Superior temporal gyrus (tissue), 1 donor: ENCODE measurements at regions not wholly inside any gene's neighbourhood (a gene's known extent, or its start where the extent isn't known, plus 50 kb on each side); places are given as distances from the start of the nearest gene placed in this dataset.
"Not testable (repeated sequence)": the region's sequence is repeated elsewhere in the genome, so short reads cannot be mapped to it uniquely, and the experiment has no call there.

Experiments used
- DNase-seq: peaks from one replicate; pipeline ENCODE4 v3.0.0-alpha.2; 2016; ENCODE audit errors: extremely low spot score

DNA sequence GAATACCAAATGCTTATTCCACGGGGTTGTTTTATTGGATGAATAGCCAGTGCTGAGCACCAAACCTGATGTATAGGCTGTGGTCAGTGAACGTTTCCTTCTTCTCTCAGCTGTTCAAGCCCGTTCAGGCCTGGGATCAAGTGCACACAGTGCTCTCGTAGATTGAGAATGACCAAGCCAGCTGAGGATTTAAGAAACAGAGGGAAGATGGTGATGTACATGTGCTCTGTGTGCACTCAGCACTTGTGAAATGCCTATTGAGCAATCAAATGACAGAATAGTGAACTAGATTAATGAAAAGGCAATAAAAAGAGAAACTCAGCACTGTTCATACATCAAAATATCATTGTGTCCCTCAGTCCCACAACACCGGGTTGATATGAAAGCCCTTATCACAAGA lies 302.5 kb downstream of the BMPER start:
- DNase-seq, result no peak

DNA sequence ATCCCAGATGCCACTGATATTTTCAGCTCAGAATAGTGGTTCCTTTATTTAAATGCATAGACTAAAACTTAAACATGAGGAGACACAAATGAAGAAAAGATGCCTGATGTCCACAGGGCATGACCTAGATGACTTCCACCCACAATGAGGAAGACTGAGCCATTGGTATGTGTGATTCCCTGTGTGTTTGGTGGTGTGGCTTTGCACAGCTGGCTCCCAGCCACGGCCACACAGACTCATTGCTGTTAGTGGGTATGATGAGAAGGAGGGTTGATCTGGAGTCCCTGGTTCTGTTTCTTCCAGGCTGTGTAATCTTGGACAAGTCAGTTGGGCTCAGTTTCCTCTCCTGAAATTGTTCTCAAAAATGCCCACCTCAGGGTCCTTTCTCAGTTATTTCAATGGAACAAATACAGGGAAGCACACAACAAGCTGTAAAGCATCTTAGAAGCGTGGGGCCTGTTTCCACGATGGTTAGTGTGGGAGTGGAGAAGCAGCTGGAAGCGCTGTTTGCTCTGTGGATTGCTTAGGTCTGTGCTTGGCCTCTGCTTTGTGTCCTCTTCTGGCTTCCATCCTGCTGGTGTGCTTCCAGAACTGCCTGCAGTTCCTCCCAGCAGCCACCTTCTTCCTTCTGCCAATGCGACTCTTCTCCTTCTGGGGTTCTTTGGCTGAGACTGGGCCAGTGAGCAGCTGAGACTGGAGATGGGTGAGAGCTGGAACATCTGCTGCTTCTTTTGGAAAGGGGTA lies 303.7 kb downstream of the BMPER start:
- no peak for DNase-seq

DNA sequence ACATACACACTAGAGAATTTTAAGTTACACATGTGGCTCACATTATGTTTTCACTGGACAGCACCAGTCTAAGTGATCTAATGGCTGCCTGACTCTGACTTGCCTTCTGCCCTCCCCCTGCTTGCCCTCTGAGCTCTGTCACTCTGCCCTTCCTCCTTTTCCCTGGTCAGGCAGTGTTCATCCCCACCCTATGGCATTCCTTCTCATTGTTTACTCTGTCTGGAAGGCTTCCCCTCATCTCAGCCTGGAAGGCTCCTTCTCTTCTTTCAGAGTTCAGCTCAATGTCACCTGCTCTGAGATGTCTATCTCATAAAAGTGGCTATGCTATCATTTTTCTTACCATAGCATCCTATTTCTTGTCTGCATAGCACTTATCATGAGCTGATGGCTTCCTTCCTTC lies 305.7 kb downstream of the BMPER start:
- DNase-seq, result no peak

DNA sequence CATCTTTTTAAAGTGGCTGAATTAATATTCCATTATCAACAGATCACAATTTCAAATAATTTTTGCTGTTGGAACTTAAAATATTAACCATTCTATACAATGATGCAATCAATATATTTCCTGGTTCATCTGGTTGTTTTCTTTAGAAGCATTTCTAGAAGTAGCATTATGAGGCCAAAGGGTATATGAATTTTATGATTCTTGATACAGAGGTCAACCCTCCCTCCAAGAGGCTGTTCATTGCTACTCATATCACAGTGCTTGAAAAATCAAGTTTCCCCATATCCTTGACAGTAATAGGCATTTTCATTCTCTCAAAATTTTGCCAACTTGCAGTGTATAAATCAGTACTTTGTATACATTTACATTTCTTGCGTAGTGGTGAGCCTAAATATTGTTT lies 312.6 kb downstream of the BMPER start:
- no peak for DNase-seq

DNA sequence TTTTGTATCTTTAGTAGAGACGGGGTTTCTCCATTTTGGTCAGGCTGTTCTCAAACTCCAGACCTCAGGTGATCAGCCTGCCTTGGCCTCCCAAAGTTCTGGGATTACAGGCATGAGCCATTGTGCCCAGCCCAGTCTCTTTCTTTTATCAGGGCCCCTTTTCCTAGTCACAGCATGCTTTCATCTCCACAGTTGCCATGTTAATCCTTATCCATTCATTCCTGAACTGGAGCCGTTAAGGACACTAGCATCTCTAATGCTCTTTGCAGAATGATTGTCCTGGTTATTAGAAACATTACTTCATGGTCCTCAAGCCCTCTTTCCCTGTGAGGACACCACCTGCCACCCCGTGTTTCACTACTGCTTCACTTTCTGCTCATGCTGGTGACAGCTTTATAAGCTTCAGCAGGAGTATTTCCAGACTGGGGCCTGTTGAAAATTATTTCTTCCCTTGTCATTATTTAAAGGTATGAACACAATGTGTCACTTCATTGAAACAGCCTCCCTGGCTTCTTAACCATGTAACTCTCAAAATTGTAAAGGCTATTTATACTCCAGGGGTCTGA lies 313.9 kb downstream of the BMPER start:
- no peak for DNase-seq

DNA sequence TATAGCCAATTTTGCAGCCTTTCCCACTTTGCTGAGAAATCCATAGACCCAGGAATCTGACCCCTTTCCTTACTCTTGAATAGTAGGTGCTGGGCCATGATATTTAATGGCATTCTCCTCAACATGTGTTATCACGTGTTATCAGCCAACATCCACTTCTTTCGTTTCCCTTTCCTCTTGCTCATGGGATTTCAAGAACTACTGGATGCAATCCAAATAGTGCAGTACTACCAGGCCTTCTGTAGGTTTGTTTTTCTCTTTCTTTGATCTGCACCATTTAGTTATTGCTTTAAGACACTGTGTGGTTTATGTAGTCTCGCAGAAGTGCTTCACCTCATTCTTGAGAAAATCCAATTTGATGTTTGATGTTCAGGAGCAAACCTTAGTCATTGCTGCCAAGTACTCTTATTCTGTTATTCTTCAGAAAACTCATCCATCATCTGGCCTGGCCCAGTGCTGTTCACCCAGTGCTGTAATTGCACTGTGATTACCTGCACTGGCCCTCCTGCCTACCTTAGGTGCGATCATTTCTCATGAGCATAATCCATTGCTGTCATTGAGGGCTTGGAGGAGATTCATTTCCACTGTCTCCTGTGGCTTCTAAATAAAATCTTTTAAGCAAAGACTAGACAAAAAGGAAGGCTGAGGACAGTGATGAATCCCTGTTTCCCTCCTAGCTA lies 315.3 kb downstream of the BMPER start:
- DNase-seq, result no peak

DNA sequence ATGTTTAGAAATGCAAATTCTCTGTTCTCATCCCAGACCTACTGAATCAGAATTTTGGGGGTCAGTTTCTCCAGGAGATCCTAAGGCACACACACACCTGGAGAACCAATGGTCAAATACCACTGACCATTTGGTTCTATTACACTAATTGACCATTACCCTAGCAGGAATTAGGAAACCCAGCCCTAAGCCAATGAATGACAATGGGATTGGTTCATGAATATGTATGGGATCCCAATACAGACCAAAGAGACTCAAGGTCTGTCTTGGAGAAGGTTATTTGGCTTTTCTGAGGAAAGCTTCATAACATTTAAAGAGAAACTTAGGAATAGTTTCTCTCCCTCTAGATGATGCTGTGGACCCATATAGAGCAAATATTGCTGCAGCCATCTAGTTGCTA lies 317.0 kb downstream of the BMPER start:
- no peak for DNase-seq

DNA sequence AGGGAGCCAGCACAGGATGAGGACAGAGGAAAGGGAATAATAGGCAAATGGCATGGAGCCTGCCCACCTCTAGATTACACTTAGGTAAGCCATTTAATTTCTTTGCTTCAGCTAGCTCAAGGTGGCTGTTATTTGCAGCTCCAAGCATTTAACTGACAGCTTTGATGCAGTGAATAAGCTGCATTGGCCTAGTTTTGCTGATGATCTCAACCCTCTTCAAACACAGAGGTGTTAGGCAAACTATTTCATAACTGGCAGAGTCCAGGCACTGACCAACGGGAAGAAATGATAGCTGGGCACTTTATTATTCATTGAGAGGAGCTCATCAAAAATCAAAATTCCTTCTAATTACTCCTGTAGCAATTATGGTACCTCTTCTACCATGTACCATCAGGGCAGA lies 317.4 kb downstream of the BMPER start:
- no peak for DNase-seq

DNA sequence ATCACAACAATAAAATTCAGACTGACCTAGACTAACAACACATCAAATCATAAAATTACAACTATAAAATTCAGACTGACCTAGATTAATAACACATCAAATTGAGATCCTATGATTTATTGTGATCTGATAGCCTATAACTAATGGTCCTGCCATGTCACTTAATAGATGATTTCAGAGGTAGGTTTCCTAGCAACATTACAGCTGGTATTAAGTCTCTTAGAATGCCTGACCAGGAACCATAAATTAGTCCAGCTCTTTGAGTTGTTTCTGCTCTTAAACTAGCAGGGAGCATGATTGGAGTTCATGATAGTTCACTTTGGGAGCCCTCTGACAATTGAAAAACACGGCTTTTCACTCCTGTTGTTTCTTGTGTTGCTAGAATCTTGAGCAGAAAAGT lies 318.9 kb downstream of the BMPER start:
- DNase-seq, result no peak

DNA sequence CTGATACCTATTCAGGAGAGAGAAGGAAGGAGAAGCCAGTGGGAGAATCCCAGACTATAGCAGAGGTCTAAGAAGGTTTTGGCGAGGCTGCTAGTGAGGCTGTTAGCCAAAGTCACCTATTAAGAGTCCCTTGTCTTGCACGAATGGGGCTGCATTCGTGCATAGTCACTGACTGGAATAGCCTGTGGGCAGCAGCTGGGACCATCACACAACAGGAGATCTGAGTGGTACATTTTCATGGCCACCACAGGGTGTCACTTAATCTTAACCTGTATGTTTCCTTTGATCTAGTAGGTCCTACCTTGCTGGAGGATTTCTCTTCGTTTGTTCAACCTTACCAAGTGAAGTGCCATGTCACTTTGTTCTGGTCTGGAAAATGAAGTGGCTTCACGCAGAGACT lies 319.9 kb downstream of the BMPER start:
- DNase-seq, result no peak

DNA sequence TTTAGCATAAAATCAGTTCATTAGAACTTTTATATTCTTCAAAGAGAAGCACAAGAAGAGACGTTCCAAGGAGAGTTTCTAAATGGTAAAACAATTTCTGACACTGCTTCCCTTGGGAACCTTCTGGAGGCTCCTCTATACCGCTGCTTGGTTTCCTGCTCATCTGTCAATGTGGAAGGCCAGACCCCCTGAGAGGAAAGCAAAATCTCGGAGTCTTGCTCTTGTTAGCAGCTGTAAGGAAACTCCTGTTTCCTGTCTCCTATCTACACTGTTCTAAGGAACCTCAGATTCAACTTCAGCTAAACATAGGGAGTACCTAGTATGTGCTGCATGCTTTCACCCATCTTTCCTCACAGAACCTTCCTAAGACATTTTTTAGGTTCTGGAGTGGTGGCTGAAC lies 322.2 kb downstream of the BMPER start:
- no peak for DNase-seq

DNA sequence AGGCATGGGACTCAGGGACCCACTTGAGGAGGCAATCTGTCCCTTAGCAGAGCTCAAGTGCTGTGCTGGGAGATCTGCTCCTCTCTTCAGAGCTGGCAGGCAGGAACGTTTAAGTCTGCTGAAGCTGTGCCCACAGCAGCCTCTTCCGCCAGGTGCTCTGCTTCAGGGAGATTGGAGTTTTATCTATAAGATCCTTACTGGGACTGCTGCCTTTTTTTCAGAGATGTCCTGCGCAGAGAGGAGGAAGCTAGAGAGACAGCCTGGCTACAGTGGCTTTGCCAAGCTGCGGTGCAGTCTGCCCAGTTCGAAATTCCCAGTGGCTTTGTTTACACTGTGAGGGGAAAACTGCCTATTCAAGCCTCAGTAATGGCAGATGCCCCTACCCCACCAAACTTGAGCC lies 329.8 kb downstream of the BMPER start:
- not testable (repeated sequence) for DNase-seq

DNA sequence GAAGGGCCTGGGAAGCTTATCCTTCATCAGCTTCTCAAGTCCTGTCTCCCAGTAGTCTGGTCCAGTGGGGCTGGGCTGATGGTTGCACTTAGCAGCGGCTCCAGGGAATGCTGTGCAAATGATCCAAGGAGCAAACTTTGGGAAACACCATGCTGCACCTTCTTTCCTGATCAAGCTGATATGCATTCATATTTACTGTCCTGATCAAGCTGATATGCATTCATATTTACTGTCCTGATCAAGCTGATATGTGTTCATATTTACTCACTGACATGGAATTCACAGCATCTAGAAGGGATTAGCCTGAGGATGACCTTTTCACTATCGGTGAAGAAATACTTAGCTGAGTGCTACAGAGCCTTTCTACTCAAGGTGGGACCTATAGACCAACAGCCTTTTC lies 330.7 kb downstream of the BMPER start:
- DNase-seq, result no peak

DNA sequence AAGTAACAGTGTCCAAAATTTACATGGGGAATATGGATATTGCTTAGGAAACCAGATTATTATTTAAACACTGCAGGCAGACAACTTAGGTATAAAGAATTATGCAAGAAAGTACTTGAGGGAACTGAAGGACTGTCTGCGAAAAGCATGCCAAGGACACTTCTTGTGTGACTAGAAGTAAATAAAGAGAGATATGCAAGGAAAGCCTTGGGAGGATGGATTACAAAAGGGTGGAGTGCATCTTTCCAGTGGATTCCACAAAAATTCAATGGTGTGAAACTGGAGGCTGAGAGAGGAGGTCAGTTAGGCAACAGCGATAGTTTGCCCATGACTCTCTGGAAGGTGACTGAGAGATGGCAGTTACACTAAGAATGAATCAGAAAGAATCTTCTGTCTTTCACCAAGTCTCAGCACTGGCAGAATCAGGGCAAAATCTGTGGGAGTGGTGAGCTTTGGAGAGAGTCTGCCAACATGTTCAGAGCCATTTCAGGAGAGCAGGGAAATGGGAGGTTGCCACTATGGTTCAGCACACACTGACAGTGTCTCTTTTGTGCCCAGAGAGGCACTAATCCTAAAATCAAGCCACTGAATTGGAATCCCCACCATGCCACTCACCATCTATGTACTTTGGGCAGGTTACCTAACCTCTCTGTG lies 331.6 kb downstream of the BMPER start:
- no peak for DNase-seq

DNA sequence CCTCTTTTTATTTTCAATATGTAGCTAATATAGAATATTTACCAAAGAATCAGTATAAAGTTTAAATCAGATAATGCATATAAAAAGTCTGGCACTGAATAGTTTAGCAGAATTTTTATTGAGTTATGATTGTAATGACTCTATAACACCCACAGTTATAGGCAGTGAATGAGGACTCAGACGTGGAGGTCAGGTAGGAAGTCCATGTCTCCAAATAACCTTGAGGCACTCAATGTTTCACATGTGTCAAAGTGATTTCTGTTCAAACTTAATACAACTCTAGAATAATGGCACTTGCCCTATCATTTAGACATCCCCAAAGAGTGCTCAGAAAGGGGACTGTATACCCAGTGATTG lies 332.1 kb downstream of the BMPER start:
- no peak for DNase-seq

DNA sequence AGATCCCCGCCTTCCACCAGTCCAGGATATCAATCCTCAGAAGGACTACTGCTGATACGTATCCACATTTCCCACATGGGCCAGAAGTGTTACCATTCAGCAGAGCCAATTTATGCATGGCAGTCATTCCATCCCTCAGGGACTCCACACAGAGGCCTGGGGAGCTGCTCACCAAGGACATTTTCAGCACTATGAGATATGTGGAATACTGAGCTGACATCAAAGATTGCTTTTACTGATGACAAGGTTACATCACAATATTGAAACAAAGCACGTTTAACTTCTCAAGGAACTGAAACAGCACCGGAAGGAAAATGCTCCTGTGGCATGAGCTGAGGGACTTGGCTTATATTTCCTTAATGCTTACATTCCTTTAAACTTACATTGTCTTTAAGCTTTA lies 335.1 kb downstream of the BMPER start:
- no peak for DNase-seq

DNA sequence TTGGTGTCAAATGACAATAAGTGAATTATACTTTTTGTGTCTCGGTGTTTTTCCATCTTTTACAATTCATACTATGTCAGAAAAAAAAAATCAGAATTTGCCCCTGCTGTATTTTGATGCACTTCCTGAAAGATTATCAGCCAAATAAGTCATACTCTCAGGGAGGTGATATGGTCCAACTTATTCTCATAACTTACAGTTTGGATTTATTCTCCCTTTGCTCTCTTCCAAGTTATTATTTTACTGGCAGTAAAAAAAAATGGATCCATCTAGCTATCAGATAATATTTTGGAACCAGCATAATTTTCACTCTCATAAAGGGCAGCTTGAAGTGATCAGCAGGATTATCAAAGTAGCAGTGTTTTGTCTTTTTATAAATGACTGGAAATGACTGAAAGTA lies 337.1 kb downstream of the BMPER start:
- DNase-seq, result no peak

DNA sequence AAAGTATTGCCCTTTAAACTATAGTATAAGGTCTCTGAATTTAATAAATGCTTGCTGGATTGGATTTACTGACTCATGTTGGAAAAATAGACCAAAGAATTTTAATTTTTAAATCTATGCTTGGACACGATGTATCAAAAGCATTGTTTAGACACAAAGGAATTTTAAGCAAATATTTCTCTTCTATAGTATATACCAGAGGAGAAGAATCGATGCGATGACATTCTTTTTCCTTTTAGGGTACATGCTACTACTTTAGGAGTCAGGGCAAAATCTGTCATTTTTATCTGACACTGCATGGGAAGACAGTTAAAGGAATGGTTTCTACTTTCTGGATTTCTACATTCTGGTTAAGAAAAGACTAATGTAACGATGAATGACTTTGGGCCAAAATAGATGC lies 339.9 kb downstream of the BMPER start:
- no peak for DNase-seq

DNA sequence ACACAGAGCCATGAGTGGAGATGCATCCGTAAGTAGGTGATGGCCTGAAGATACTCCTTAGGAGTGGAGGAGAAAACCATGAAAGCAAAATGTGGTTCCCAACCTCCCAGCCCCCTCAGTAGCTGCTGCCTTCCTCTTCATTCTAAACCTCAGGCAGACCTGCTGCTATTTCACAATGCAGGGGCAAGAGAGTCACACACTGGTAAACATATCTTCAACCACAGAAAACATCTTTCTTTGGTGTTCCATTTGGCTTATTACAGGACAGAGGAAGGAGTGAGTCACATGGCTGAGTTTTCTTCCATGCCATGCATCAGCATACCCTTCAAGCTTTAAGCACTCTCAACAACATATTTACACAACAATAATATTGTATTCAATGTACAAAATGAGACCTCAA lies 342.1 kb downstream of the BMPER start:
- no peak for DNase-seq

DNA sequence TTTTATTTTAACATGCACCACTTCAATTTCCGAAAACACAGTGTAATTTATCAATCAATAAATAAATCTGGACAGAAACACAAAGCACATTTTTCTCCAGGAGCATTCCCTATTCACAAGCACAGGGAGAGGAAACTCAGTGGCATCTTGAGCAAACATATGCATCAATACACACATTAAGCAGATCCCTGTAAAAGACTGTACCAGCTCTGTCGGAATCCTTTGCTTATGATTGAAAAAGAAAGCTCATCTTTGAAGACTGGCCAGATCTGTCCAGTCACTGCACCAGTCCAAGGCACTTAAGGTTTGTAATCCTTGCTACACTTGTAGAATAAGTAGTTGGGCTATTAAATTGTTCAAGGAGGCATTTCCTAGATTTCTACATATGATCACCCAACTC lies 343.9 kb downstream of the BMPER start:
- DNase-seq, result no peak

DNA sequence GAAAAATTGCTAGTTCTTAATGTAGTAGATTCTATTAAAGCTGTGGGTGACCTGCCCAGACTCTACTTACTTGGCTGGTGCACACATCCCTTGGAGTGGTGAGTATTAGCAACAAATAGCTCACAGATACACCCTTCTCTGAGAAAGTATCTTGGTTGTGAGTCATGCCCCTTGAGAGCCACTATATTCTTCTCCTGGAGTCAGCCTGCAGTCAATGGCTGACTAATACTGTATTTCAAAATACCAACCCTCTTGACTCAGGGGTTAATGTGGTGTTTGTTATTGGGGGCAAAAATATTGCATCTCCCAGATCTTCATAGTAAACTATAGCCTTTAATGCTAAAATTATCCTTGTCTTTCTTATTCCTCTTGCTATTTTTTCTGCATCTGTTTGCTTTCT lies 354.9 kb downstream of the BMPER start:
- DNase-seq, result no peak

DNA sequence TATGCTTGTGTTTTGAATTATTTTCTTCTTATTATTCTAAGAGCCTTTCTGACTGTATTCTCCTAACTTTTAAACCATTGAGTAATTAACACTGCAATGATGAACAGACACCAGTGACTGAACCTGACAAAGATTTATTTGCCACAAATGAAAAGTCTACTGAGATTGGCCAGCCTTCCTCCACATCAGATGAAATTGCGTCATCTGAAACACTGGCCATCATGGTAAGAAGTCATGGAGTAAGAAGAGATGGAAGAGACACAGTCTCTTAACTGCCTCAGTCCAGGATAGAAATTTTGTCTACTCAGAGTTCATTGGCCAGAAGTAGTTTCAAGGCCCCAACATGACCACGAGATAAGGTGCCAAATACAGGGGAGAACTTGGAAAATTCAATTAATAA lies 357.8 kb downstream of the BMPER start:
- no peak for DNase-seq

DNA sequence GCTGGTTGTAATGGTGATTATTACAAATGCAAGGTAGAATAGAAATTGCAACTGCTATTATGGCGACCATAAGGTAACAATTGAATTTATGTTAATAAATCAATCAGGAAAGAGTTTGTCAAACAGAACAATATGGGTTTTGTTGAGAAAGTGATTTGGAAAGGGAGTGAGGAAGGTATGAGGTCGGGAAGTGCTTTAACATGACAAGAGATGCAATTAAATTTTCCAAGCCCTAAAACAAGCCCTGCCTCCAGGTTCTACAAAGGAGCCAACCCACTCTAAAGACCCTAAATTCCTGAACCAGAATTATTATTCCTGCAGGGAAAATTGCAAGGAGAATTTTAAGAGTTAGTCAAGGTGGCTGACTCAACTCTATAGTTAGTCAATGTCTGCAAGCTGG lies 363.7 kb downstream of the BMPER start:
- no peak for DNase-seq
